H9 (cell line): ENCODE measurements at regions not wholly inside any gene's neighbourhood (a gene's known extent, or its start where the extent isn't known, plus 50 kb on each side); places are given as distances from the start of the nearest gene placed in this dataset.

Experiments
- DNase-seq: peaks from one replicate; pipeline ENCODE4 v3.0.0-alpha.2; 2017
- H2AFZ ChIP-seq: one replicate; pipeline ENCODE4 v1.6.1; 2013; ENCODE audit warnings: mild to moderate bottlenecking, low read length, control low read depth, moderate library complexity
- H2AK5ac ChIP-seq: 2 replicates; pipeline ENCODE4 v1.6.1; 2013; ENCODE audit warnings: low read length, control low read depth, mixed read lengths; ENCODE audit not compliant: insufficient read length
- H2BK120ac ChIP-seq: one replicate; pipeline ENCODE4 v1.6.1; 2013; ENCODE audit warnings: low read depth, mild to moderate bottlenecking, low read length, control low read depth, inconsistent platforms; ENCODE audit not compliant: poor library complexity, severe bottlenecking
- H2BK12ac ChIP-seq: 2 replicates; pipeline ENCODE4 v1.6.1; 2013; ENCODE audit warnings: low read length, control low read depth, mixed read lengths, low read depth; ENCODE audit not compliant: insufficient read length
- H2BK15ac ChIP-seq: 2 replicates; pipeline ENCODE4 v1.6.1; 2013; ENCODE audit warnings: low read depth, low read length, control low read depth
- H2BK20ac ChIP-seq: one replicate; pipeline ENCODE4 v1.6.1; 2013; ENCODE audit warnings: low read depth, mild to moderate bottlenecking, low read length, control low read depth, inconsistent platforms; ENCODE audit not compliant: poor library complexity, severe bottlenecking
- H2BK5ac ChIP-seq: 2 replicates; pipeline ENCODE4 v1.6.1; 2013; ENCODE audit warnings: low read length, control low read depth, mixed read lengths; ENCODE audit not compliant: insufficient read length
- H3K14ac ChIP-seq: 2 replicates; pipeline ENCODE4 v1.6.1; 2013; ENCODE audit warnings: low read length, control low read depth; ENCODE audit not compliant: insufficient read depth
- H3K18ac ChIP-seq: 2 replicates; pipeline ENCODE4 v1.6.1; 2013; ENCODE audit warnings: low read depth, mild to moderate bottlenecking, mixed read lengths, low read length, control low read depth; ENCODE audit not compliant: insufficient read length
- H3K23ac ChIP-seq: 2 replicates; pipeline ENCODE4 v1.6.1; 2013; ENCODE audit warnings: low read length, control low read depth, mixed read lengths, low read depth; ENCODE audit not compliant: insufficient read length
- H3K23me2 ChIP-seq: 2 replicates; pipeline ENCODE4 v1.6.1; 2013; ENCODE audit warnings: low read depth, mild to moderate bottlenecking, mixed read lengths, low read length, control low read depth; ENCODE audit not compliant: insufficient read length, poor library complexity, severe bottlenecking
- H3K27ac ChIP-seq: 2 replicates; pipeline ENCODE4 v1.5.1; 2013; ENCODE audit warnings: low read length, control low read depth, mixed read lengths, low read depth; ENCODE audit not compliant: insufficient read length
- H3K27me3 ChIP-seq: 2 replicates; pipeline ENCODE4 v1.6.1; 2013; ENCODE audit warnings: low read length, control low read depth, inconsistent platforms; ENCODE audit not compliant: insufficient read depth
- H3K4ac ChIP-seq: 2 replicates; pipeline ENCODE4 v1.6.1; 2013; ENCODE audit warnings: low read depth, mild to moderate bottlenecking, control low read depth, inconsistent platforms, low read length, moderate library complexity
- H3K4me1 ChIP-seq: 2 replicates; pipeline ENCODE4 v1.6.1; 2013; ENCODE audit warnings: low read length, control low read depth, inconsistent platforms; ENCODE audit not compliant: insufficient read depth
- H3K4me2 ChIP-seq: 2 replicates; pipeline ENCODE4 v1.6.1; 2013; ENCODE audit warnings: low read length, control low read depth, mixed read lengths; ENCODE audit not compliant: insufficient read length, insufficient read depth
- H3K56ac ChIP-seq: 2 replicates; pipeline ENCODE4 v1.6.1; 2013; ENCODE audit warnings: low read depth, mild to moderate bottlenecking, mixed read lengths, low read length, control low read depth; ENCODE audit not compliant: insufficient read length
- H3K79me1 ChIP-seq: 2 replicates; pipeline ENCODE4 v1.6.1; 2013; ENCODE audit warnings: low read depth, mild to moderate bottlenecking, moderate library complexity, low read length, control low read depth, inconsistent platforms; ENCODE audit not compliant: insufficient read depth, poor library complexity, severe bottlenecking
- H3K79me2 ChIP-seq: 2 replicates; pipeline ENCODE4 v1.6.1; 2013; ENCODE audit warnings: low read length, control low read depth, inconsistent platforms; ENCODE audit not compliant: insufficient read depth
- H3K9ac ChIP-seq: 2 replicates; pipeline ENCODE4 v1.6.1; 2013; ENCODE audit warnings: low read length, control low read depth, mixed read lengths; ENCODE audit not compliant: insufficient read length; ENCODE audit errors: extremely low read depth
- H3K9me3 ChIP-seq: one replicate; pipeline ENCODE4 v1.6.1; 2013; ENCODE audit warnings: low read depth, low read length, inconsistent platforms; ENCODE audit not compliant: control insufficient read depth
- H3T11ph ChIP-seq: one replicate; pipeline ENCODE4 v1.6.1; 2013; ENCODE audit warnings: mild to moderate bottlenecking, low read length, control low read depth, inconsistent platforms
- H4K20me1 ChIP-seq: one replicate; pipeline ENCODE4 v1.6.1; 2013; ENCODE audit not compliant: control insufficient read depth, insufficient read length, insufficient read depth
- H4K5ac ChIP-seq: 2 replicates; pipeline ENCODE4 v1.6.1; 2013; ENCODE audit warnings: low read depth, mild to moderate bottlenecking, mixed read lengths, low read length, control low read depth; ENCODE audit not compliant: insufficient read length
- H4K8ac ChIP-seq: replicated peaks from 2 replicates; pipeline ENCODE4 v1.6.1; 2013; ENCODE audit warnings: low read length, control low read depth, mixed read lengths, low read depth; ENCODE audit not compliant: insufficient read length
- H4K91ac ChIP-seq: 2 replicates; pipeline ENCODE4 v1.6.1; 2013; ENCODE audit warnings: low read depth, mild to moderate bottlenecking, moderate library complexity, mixed read lengths, low read length, control low read depth; ENCODE audit not compliant: insufficient read length
- H3K27ac Mint-ChIP-seq, 3 experiments: 2 replicates in 2 of 3; 3 replicates in 1 of 3; pipeline ENCODE4 v1.8.0; 2020 to 2021; ENCODE audit warnings: mixed read lengths in 3 of 3, mild to moderate bottlenecking in 1 of 3, moderate library complexity in 1 of 3
- H3K27me3 Mint-ChIP-seq: 2 replicates; pipeline ENCODE4 v1.8.0; 2021; ENCODE audit warnings: low read depth, mild to moderate bottlenecking, moderate library complexity, mixed read lengths
- H3K36me3 Mint-ChIP-seq, 3 experiments: 2 replicates in 2 of 3; 3 replicates in 1 of 3; pipeline ENCODE4 v1.8.0; 2020 to 2021; ENCODE audit warnings: low read depth in 3 of 3, mixed read lengths in 3 of 3; ENCODE audit not compliant: insufficient read depth in 1 of 3
- H3K4me1 Mint-ChIP-seq, 2 experiments: 2 replicates each; pipeline ENCODE4 v1.8.0; 2020; ENCODE audit warnings: mixed read lengths in 2 of 2
- H3K4me3 Mint-ChIP-seq, 2 experiments: 2 replicates in 1 of 2; 3 replicates in 1 of 2; pipeline ENCODE4 v1.8.0; 2020 to 2021; ENCODE audit warnings: mild to moderate bottlenecking in 2 of 2, mixed read lengths in 2 of 2, moderate library complexity in 1 of 2
- H3K9me3 Mint-ChIP-seq, 2 experiments: 2 replicates in 1 of 2; 3 replicates in 1 of 2; pipeline ENCODE4 v1.8.0; 2020; ENCODE audit warnings: mild to moderate bottlenecking in 2 of 2, mixed read lengths in 2 of 2, moderate library complexity in 1 of 2
- CTCF ChIP-seq: fragments of 200-600 bp; sonication (generic); conservative IDR thresholded peaks from 3 replicates; pipeline ENCODE4 v1.8.0; 2021; ENCODE audit warnings: antibody characterized with exemption, mild to moderate bottlenecking
- WGBS: extraction: QIAGEN DNeasy Blood & Tissue Kit; methylation state at CpG from one replicate; pipeline ENCODE4 v1.1.7; 2013; ENCODE audit warnings: missing lambda C conversion rate, low lambda C conversion rate, mixed read lengths; ENCODE audit not compliant: insufficient read length; ENCODE audit errors: extremely low coverage; 5-methylcytosine and 5-hydroxymethylcytosine counted together

DNA sequence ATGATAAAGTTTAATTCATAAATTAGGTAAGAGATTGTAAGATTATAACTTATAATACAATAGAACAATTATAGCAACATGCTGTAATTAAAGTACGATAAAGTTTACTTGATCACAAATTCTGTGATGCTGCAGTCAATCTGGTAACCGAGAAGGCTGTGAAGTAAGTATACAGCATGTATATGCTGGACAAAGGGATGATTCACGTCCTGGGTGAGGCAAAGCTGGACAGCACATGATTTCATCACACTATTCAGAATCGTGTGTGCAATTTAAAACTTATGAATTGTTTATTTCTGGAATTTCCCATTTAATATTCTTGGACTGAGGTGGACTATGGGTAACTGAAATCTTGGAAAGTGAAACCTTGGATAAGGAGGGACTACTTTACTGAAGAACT is 522.2 kb upstream of the CNTNAP5 start:
- Histone ChIP-seq H4K20me1 (no peaks in the 10 kb centered on the region), H3K27me3 (no peaks in the 10 kb centered on the region), H3K18ac (no peak overlapping the region), H3K27ac (no peak overlapping the region), H3K56ac (no peak overlapping the region), H3K23me2 (no peaks in the 10 kb centered on the region), H4K5ac (no peak overlapping the region), H2AK5ac (no peak overlapping the region), H3K9ac (no peak overlapping the region), H4K8ac (no peak overlapping the region), H3K4me1 (no peaks in the 10 kb centered on the region), H2BK120ac (no peak overlapping the region), H3K9me3 (no peaks in the 10 kb centered on the region), H3K23ac (no peak overlapping the region), H3K79me1 (no peaks in the 10 kb centered on the region), H2BK15ac (no peak overlapping the region), H4K91ac (no peak overlapping the region), H3T11ph (no peak overlapping the region), H3K14ac (no peak overlapping the region), H3K4ac (no peak overlapping the region), H2BK20ac (no peak overlapping the region), H3K79me2 (no peaks in the 10 kb centered on the region), H2BK12ac (no peak overlapping the region), H3K4me2 (no peak overlapping the region), H2BK5ac (no peak overlapping the region), H2AFZ (no peak overlapping the region)
- DNase-seq, result no peak
- Mint-ChIP-seq H3K36me3 (no peaks in the 10 kb centered on the region), H3K27me3 (no peaks in the 10 kb centered on the region), H3K4me1 (no peaks in the 10 kb centered on the region), H3K9me3 (no peaks in the 10 kb centered on the region; a peak in 1 of 5 replicates), H3K4me3 (no peak overlapping the region), H3K27ac (no peak overlapping the region)
- no peak for TF ChIP-seq CTCF
- no CpG with 5 or more reads among the region's 4 CpGs for WGBS
